Erythroblast (primary cell): ENCODE measurements at regions not wholly inside any gene's neighbourhood (a gene's known extent, or its start where the extent isn't known, plus 50 kb on each side); places are given as distances from the start of the nearest gene placed in this dataset.

Experiments used
- GATA1 ChIP-seq: IDR thresholded peaks from 2 replicates; pipeline ENCODE4 v1.6.1; 2011; ENCODE audit warnings: low read depth, mild to moderate bottlenecking, control low read depth, low read length, moderate library complexity
- POLR2A ChIP-seq: IDR thresholded peaks from 2 replicates; pipeline ENCODE4 v1.6.1; 2011; ENCODE audit warnings: mild to moderate bottlenecking, low read length

DNA sequence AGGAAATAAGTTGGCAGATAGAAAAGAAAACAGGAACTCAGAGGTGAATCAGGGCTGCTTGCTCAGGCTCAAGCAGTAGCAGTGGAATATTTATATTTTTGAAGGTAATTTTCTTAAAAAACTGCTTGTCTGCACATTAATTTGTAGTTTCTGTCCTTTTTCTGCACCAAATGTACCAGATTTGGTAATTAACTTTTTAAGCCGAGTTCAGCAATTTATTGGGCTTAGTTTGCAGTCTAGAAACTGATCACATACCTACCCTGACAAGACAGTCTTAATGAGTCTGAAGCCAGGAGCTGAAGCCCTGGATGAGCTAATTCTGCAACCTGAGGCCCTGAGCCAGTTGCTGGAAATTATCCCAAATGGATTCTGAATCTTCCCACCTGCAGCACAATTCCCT lies 647.0 kb downstream of the TDRD15 start:
- TF ChIP-seq POLR2A (no peak), GATA1 (no peak)
